ENCODE measurements at regions not wholly inside any gene's neighbourhood (a gene's known extent, or its start where the extent isn't known, plus 50 kb on each side); places are given as distances from the start of the nearest gene placed in this dataset.

GRCh38 chr19:30165228-30165813 is 206.9 kb upstream of the ZNF536 start:
- TF ChIP-seq, protein P1, sequence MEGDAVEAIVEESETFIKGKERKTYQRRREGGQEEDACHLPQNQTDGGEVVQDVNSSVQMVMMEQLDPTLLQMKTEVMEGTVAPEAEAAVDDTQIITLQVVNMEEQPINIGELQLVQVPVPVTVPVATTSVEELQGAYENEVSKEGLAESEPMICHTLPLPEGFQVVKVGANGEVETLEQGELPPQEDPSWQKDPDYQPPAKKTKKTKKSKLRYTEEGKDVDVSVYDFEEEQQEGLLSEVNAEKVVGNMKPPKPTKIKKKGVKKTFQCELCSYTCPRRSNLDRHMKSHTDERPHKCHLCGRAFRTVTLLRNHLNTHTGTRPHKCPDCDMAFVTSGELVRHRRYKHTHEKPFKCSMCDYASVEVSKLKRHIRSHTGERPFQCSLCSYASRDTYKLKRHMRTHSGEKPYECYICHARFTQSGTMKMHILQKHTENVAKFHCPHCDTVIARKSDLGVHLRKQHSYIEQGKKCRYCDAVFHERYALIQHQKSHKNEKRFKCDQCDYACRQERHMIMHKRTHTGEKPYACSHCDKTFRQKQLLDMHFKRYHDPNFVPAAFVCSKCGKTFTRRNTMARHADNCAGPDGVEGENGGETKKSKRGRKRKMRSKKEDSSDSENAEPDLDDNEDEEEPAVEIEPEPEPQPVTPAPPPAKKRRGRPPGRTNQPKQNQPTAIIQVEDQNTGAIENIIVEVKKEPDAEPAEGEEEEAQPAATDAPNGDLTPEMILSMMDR (IDR thresholded peaks at IDR 0.05; ENCODE audit: borderline replicate concordance, insufficient read depth, low read depth, low read length): no peak
- no peak overlapping the region for H3K4me3 ChIP-seq (ENCODE audit: low read depth, low read length)

GRCh38 chr19:30167206-30167868 is 204.8 kb upstream of the ZNF536 start:
- H3K4me3 ChIP-seq (ENCODE audit: low read depth, low read length): no peak overlapping the region
- TF ChIP-seq, protein P1 (IDR thresholded peaks at IDR 0.05; ENCODE audit: borderline replicate concordance, insufficient read depth, low read depth, low read length): no peak

- H3K4me3 ChIP-seq (ENCODE audit: low read depth, low read length): no peak overlapping the region
- TF ChIP-seq, protein P1 (IDR thresholded peaks at IDR 0.05; ENCODE audit: borderline replicate concordance, insufficient read depth, low read depth, low read length): no peak
These were observed 204.1 kb upstream of the ZNF536 start for GRCh38 chr19:30167976-30168635.

DNA sequence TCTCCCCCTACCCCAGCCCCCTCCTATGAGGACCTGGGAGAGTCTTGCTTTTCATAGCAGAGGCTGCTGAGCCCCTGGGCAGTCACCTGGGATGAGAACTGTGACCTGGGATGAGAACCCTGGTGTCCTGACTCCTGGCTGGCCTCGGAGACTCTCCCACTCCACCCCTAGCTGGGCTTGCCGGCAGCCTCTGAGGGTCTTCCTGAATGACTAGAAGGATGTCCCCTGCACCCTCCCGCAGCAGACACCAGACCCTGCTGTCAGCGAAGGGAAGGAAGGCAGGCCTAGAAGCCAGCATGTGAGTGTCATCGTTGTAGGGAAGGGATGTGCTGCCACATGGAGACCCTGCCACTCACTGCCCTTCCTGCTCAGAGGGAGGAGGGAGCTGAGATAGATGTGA is 203.4 kb upstream of the ZNF536 start:
- TF ChIP-seq, protein P1 (IDR thresholded peaks at IDR 0.05; ENCODE audit: borderline replicate concordance, insufficient read depth, low read depth, low read length): no peak

DNA sequence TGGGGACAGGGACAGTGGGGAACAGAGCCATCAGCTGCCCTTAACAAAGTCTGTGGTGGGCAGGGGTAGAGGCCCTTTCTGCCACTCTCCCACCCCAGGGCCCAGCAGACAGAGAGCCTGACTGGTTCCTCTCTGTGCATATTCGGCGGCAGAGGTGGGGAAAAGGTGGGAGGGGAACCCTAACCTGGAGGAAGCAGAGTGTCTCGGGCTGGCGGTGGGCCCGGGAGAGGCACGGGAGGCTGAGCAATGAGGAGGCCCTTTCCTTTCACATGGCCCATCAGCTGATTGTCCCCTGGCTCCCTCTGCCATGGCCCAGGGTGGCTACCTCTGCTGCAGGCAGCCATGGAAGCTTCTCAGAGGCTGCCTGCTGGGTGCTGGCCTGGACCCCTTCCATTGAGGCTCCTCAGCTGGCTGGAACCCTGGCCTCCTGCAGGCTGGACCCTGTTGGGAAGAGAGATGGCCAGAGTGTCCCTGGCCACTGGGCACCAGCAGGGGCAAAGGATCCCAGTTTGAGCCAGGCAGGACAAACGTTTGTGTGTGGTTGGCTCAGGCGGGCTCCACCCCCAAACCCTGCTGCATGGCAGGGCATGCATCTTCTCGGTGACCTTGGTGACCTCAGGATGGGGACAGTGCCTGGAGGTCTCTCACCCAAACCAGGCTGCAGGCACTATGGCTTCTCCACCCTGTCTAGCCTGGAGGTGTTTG is 202.8 kb upstream of the ZNF536 start:
- TF ChIP-seq, protein P1 (IDR thresholded peaks at IDR 0.05; ENCODE audit: borderline replicate concordance, insufficient read depth, low read depth, low read length): no peak
- H3K4me3 ChIP-seq (ENCODE audit: low read depth, low read length): no peak overlapping the region

More for the DNA sequence above, 203.4 kb upstream of the ZNF536 start:
- H3K4me3 ChIP-seq (ENCODE audit: low read depth, low read length): no peak overlapping the region

DNA sequence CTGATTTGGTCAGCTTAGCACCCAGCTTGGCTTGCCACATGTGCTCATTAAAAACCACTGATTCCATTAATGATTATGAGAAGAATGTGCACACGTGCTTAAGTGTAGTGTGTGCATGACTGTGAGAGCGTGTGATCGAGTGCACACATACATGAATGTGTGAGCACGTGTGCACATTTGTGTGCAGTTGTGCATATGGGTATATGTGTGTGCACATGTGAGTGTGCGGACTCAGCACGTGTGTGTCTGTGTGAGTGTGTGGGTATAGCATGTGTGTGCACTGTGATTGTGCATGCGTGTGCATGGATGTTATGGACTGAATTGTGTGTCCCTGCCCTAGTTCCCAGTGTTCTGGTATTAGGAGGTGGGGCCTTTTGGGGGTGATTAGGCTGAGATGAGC is 202.1 kb upstream of the ZNF536 start:
- TF ChIP-seq, protein P1 (IDR thresholded peaks at IDR 0.05; ENCODE audit: borderline replicate concordance, insufficient read depth, low read depth, low read length): no peak
- no peak overlapping the region for H3K4me3 ChIP-seq (ENCODE audit: low read depth, low read length)
